ENCODE measurements at regions not wholly inside any gene's neighbourhood (a gene's known extent, or its start where the extent isn't known, plus 50 kb on each side); places are given as distances from the start of the nearest gene placed in this dataset.
"Not testable (repeated sequence)": the region's sequence is repeated elsewhere in the genome, so short reads cannot be mapped to it uniquely, and the experiment has no call there.

GRCh38 chr14:86756521-86757190 lies 1226.7 kb downstream of the FLRT2 start (continued):
- TF ChIP-seq ZNF462 (CRISPR knock-in tag; IDR thresholded peaks at IDR 0.05) (no peak), ZNF331 (CRISPR knock-in tag; IDR thresholded peaks at IDR 0.05; ENCODE audit: low read depth) (no peak), POLR2AphosphoS5 (IDR thresholded peaks at IDR 0.05; ENCODE audit: low read depth) (no peak), JUNB (IDR thresholded peaks at IDR 0.05; ENCODE audit: unreplicated experiment) (no peak)

- H3K4me1 ChIP-seq (ENCODE audit: insufficient read depth); ATAC-seq; H3K4me1 Mint-ChIP-seq; H3K4me3 Mint-ChIP-seq; H3K9me2 ChIP-seq (ENCODE audit: insufficient read depth); H2AFZ ChIP-seq; H3K4me2 ChIP-seq; H3K79me2 ChIP-seq (replicated peaks; ENCODE audit: insufficient read depth); H3K27ac Mint-ChIP-seq; H3K27ac ChIP-seq (ENCODE audit: low read depth); H3K27me3 ChIP-seq (ENCODE audit: insufficient read depth); DNase-seq (ENCODE audit: low spot score); H3K36me3 ChIP-seq (ENCODE audit: insufficient read depth); H3K27me3 Mint-ChIP-seq (ENCODE audit: insufficient read depth, low read depth, poor library complexity); H4K20me1 ChIP-seq (replicated peaks; ENCODE audit: insufficient read depth); H3K4me3 ChIP-seq; H3F3A ChIP-seq (replicated peaks; ENCODE audit: low read depth): not testable (repeated sequence)
- Mint-ChIP-seq H3K9me3 (peaks cover 62% of the 10 kb centered on the region), H3K36me3 (ENCODE audit: low read depth) (peaks cover 13% of the 10 kb centered on the region)
Observed at GRCh38 chr14:86750488-86750887, 1220.5 kb downstream of the FLRT2 start.

GRCh38 chr14:86739761-86740160 lies 1209.8 kb downstream of the FLRT2 start:
- no peak overlapping the region for H3K27ac Mint-ChIP-seq
- ATAC-seq (no peak; the same call in 2 of the 3 replicates), DNase-seq (ENCODE audit: low spot score) (no peak)
- H3K27me3 Mint-ChIP-seq (ENCODE audit: insufficient read depth, low read depth, poor library complexity) = no peaks in the 10 kb centered on the region
- Histone ChIP-seq H3K9me2 (ENCODE audit: insufficient read depth) (0 out of 2 replicates have a peak, but pooled peaks cover 3% of the 10 kb centered on the region), H4K20me1 (replicated peaks; ENCODE audit: insufficient read depth) (no peaks in the 10 kb centered on the region), H3K36me3 (ENCODE audit: insufficient read depth) (no peaks in the 10 kb centered on the region), H3K4me2 (no peak overlapping the region), H3K79me2 (replicated peaks; ENCODE audit: insufficient read depth) (no peaks in the 10 kb centered on the region), H3K27ac (ENCODE audit: low read depth) (no peak overlapping the region), H3K4me1 (ENCODE audit: insufficient read depth) (peaks cover 12% of the 10 kb centered on the region), H3K4me3 (no peak overlapping the region), H2AFZ (no peak overlapping the region), H3F3A (replicated peaks; ENCODE audit: low read depth) (no peaks in the 10 kb centered on the region), H3K27me3 (ENCODE audit: insufficient read depth) (no peaks in the 10 kb centered on the region)
- H3K36me3 Mint-ChIP-seq (ENCODE audit: low read depth) = no peaks in the 10 kb centered on the region
- peaks cover 13% of the 10 kb centered on the region for H3K4me1 Mint-ChIP-seq
- no peak overlapping the region for H3K4me3 Mint-ChIP-seq
- H3K9me3 Mint-ChIP-seq = 0 out of 3 replicates have a peak, but pooled peaks cover 4% of the 10 kb centered on the region
- TF ChIP-seq ZNF462 (CRISPR knock-in tag; IDR thresholded peaks at IDR 0.05) = no peak

All from GM23338 (cell line).